ENCODE measurements at regions not wholly inside any gene's neighbourhood (a gene's known extent, or its start where the extent isn't known, plus 50 kb on each side); places are given as distances from the start of the nearest gene placed in this dataset.
"Not testable (repeated sequence)": the region's sequence is repeated elsewhere in the genome, so short reads cannot be mapped to it uniquely, and the experiment has no call there.

GRCh38 chr2:87315183-87315902 lies 293.7 kb upstream of the PLGLB1 start:
- DNase-seq (ENCODE audit: low read depth) = not testable (repeated sequence)

- not testable (repeated sequence) for DNase-seq (ENCODE audit: low read depth)
These were observed 295.5 kb upstream of the PLGLB1 start for GRCh38 chr2:87317193-87317592.

- DNase-seq (ENCODE audit: low read depth) = not testable (repeated sequence)
These were observed 297.3 kb upstream of the PLGLB1 start for GRCh38 chr2:87318814-87319491.

- DNase-seq (ENCODE audit: low read depth) = not testable (repeated sequence)
These were observed 298.1 kb upstream of the PLGLB1 start for GRCh38 chr2:87319705-87320104.

DNA sequence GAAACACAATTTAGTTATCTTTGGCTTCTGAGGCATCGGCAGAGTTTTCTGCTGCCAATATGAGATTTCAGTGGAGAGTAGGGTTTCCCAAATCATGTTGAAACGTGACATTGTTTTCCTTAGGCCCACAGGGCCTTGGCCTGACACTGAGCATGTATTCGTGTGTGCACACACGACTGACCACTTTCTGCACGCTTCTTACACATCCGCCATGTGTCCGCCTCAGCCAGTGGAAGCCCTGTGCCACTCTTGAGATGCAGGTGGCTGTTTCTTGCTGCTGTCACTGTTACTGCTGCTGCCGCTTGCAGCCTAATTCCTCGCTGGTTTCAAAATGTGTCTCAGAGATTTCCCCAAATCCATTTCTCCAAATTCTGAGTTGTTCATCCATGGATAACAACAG lies 299.6 kb upstream of the PLGLB1 start:
- not testable (repeated sequence) for DNase-seq (ENCODE audit: low read depth)

GRCh38 chr2:87324335-87325041 lies 302.8 kb upstream of the PLGLB1 start:
- DNase-seq (ENCODE audit: low read depth) = not testable (repeated sequence)

DNA sequence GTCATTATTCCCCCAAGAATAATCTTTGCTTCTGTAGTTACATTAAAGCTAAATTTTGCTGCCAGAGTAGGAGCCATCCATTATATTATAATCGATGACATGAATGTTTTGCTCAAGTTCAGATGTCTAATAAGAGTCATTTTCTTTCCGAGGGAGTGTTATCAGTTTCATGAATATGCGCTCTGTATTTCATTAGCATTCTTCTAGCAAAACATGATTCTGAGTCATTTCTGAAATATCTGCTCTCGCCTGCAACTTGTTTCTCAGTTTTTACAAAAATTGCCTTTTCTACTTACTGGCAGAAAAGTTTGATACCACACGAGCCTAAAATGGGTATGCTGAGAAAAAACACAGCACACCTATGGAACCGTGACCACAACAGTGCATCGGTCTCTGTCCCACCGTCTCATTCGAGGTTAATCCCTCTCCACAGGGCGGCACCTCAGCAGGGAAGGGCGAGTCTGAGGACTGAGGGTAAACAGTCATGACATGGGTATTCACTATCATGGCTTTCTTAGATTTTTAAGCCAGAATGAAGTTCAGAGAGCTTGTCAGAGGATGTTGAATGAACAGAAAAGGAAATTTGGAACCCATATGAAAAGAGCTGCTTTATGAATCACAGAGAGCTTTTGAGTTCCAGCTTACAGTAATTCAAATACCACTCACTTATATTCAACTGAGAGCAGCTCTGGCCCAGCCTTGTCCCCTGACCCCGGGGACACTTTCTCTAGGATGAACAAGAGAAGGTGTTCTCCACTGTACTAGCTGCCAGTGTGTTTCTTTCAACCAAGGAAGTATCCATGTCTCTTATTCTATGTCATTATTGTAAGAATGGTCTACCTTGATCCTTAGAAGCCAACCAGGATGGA lies 303.6 kb upstream of the PLGLB1 start:
- DNase-seq (ENCODE audit: low read depth) = not testable (repeated sequence)

GRCh38 chr2:87325911-87326294 lies 304.3 kb upstream of the PLGLB1 start:
- DNase-seq (ENCODE audit: low read depth) = not testable (repeated sequence)

- not testable (repeated sequence) for DNase-seq (ENCODE audit: low read depth)
These were observed 305.1 kb upstream of the PLGLB1 start for GRCh38 chr2:87326754-87327153.

- DNase-seq (ENCODE audit: low read depth) = not testable (repeated sequence)
These were observed 306.2 kb upstream of the PLGLB1 start for GRCh38 chr2:87327648-87328371.

- DNase-seq (ENCODE audit: low read depth) = not testable (repeated sequence)
These were observed 307.9 kb upstream of the PLGLB1 start for GRCh38 chr2:87329529-87329928.

- not testable (repeated sequence) for DNase-seq (ENCODE audit: low read depth)
These were observed 308.8 kb upstream of the PLGLB1 start for GRCh38 chr2:87330486-87330885.

DNA sequence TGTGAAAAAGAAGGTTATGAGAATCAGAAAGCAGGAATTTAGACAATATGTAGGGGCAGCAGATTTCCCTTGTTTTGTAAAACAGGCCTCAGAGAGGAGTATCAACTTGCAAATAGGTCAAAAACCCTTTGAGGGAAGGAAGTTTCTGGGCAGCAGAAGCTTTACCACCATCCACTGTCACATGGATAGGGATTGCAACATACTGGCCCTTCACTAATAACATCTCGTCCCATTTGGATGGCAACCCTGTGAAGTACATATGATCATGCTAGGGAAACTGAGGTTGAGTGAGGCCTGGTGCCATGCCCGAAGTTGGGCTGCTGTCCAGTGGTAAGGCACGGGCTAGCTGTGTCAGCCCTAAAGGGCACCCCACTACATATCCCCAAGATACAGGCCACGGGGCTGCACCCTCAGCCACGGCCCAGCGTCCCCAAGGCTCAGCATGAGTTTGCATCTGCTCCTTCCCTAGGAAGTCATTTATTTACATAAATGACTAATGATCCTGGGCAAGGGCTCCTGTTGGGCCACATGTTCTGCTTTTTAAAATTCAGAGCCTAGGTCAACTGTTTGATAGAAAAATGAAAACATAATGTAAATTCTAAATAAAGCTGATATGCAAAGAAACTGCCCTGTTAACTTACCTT lies 310.4 kb upstream of the PLGLB1 start:
- DNase-seq (ENCODE audit: low read depth) = not testable (repeated sequence)

DNA sequence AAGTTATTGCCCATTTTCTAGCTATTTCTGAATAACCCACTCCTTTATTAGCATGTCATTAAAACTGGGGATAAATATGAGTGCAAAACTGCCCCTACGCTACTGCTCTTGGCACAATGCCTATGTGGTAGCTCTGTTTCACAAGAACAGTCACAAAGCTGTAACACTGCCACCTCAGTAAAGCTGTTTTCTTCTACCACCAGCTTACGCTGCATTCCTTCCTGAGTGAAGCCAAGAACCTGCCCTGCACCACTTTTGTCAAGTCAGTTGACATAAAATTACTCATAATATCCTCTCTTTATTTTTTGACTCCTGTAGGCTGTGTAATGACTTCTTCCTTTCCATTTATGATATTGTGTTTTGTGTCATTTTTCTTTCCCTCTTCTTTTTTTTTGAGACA lies 313.2 kb upstream of the PLGLB1 start:
- not testable (repeated sequence) for DNase-seq (ENCODE audit: low read depth)

DNA sequence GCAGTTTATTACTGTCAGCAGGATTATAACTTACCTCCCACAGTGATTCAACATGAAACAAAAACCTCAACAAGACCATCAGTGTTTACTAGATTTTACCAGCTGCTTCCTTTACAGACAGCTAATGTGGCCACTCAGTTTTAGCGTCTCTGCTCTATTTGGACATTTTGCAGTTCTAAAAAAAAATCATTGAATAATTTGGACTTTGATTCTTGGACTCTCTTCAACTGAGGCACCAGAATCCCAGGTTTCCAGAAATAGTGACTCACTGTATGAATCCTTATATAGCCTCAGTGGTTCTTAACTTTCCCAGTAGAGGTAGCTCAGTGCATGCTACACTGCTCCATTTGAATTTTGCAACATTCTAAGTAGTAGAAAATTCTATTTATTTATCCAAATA lies 317.4 kb upstream of the PLGLB1 start:
- not testable (repeated sequence) for DNase-seq (ENCODE audit: low read depth)

- DNase-seq (ENCODE audit: low read depth) = peak; percentile 25
These were observed 320.0 kb upstream of the PLGLB1 start for GRCh38 chr2:87341601-87342014.

- not testable (repeated sequence) for DNase-seq (ENCODE audit: low read depth)
These were observed 320.5 kb upstream of the PLGLB1 start for GRCh38 chr2:87342175-87342574.

GRCh38 chr2:87343347-87343746 lies 321.7 kb upstream of the PLGLB1 start:
- DNase-seq (ENCODE audit: low read depth) = not testable (repeated sequence)

DNA sequence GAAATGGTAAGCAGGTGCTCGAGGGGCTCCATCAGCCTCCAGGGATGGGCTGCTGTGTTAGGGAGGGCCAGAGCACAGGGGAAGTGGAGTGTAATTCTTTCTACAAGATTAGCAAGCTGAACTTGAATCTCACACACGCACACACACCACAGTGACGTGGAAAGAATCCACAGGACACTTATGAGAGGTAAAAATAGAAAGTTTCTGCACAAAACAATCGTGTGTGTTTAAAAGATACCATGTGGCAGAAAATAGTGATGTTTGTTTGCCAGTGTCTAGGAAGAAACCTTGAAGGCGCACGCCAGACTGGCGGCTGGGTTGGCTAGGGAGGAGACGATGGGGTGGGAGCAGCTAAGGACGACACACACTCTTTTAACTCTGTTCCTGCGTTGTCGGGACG lies 323.6 kb upstream of the PLGLB1 start:
- DNase-seq (ENCODE audit: low read depth) = not testable (repeated sequence)

- DNase-seq (ENCODE audit: low read depth) = not testable (repeated sequence)
These were observed 326.9 kb upstream of the PLGLB1 start for GRCh38 chr2:87348556-87348955.

DNA sequence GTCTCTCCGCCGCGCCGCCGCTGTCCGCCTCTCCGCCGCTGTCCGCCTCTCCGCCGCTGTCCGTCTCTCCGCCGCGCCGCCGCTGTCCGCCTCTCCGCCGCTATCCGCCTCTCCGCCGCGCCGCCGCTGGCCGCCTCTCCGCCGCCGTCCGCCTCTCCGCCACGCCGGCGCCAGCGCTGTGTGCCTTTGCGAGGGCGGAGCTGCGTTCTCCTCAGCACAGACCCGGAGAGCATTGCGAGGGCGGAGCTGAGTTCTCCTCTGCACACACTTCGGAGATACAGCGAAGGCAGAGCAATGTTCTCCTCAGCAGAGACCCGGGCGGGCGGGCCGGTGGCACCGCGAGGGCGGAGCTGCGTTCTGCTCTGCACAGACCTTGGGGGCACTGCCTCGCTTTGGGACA lies 327.4 kb upstream of the PLGLB1 start:
- not testable (repeated sequence) for DNase-seq (ENCODE audit: low read depth)

Data from stimulated activated CD8-positive, alpha-beta memory T cell treated with anti-CD3 and anti-CD28 coated beads, Interleukin-7, amount 100 ng/mL, for 24 hours (primary cell).